ENCODE measurements at regions not wholly inside any gene's neighbourhood (a gene's known extent, or its start where the extent isn't known, plus 50 kb on each side); places are given as distances from the start of the nearest gene placed in this dataset.

GRCh38 chr1:91123773-91124172 lies 101.9 kb upstream of the ZNF644 start:
- no peak for TF ChIP-seq CTCF (IDR thresholded peaks at IDR 0.05)
- no peak for TF ChIP-seq POLR2A (IDR thresholded peaks at IDR 0.05)
- TF ChIP-seq EP300 (IDR thresholded peaks at IDR 0.05), result no peak

Data from gastroesophageal sphincter (tissue), 3 donors.